ENCODE measurements at regions not wholly inside any gene's neighbourhood (a gene's known extent, or its start where the extent isn't known, plus 50 kb on each side); places are given as distances from the start of the nearest gene placed in this dataset.

DNA sequence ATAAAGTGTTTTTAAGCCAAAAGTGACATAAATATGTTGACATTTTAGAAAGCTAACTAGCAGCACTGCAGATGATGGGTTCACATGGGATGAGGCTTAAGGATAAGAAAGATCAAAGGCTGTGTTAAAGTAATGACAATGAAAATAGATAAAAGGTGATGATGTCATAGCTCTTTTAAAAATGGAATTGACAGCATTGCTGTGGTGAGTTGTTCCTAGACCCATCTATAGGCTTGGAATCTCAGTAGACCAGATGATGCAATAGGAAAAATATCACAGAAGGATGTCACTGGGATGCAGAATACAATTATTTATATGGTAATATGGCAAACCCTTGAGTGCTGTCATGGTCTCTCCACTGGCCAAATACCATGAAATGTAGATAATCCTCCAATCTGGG, 286.0 kb downstream of the PLA2G4A start:
- TF ChIP-seq POLR2A (IDR thresholded peaks at IDR 0.05; ENCODE audit: low read depth, low read length) (no peak), POLR2AphosphoS5 (IDR thresholded peaks at IDR 0.05; ENCODE audit: low read depth, low read length) (no peak)

Measured in GM12892 (cell line).